Activated CD4-positive, alpha-beta memory T cell treated with anti-CD3 and anti-CD28 coated beads for 36 hours (primary cell): ENCODE measurements at regions not wholly inside any gene's neighbourhood (a gene's known extent, or its start where the extent isn't known, plus 50 kb on each side); places are given as distances from the start of the nearest gene placed in this dataset.

Source experiments
- CTCF ChIA-PET: fragments of 350-600 bp; sonication (Branson Sonifier 250); formaldehyde crosslinking; loops from one replicate; lab custom pipeline; 2021; ENCODE audit warnings: antibody characterized with exemption, inconsistent platforms; lab: Charles Lee
- POLR2A ChIA-PET: fragments of 350-600 bp; sonication (Branson Sonifier 250); formaldehyde crosslinking; loops from one replicate; lab custom pipeline; 2021; ENCODE audit warnings: antibody characterized with exemption; lab: Charles Lee
- DNase-seq: peaks from one replicate; pipeline ENCODE4 v3.0.0-alpha.2; 2020
- H3K27ac Mint-ChIP-seq: one replicate; pipeline ENCODE4 v1.8.0; 2021; ENCODE audit warnings: mixed read lengths
- H3K27me3 Mint-ChIP-seq: one replicate; pipeline ENCODE4 v1.8.0; 2021; ENCODE audit warnings: mixed read lengths
- H3K36me3 Mint-ChIP-seq: one replicate; pipeline ENCODE4 v1.8.0; 2021; ENCODE audit warnings: mixed read lengths
- H3K4me1 Mint-ChIP-seq: one replicate; pipeline ENCODE4 v1.8.0; 2021; ENCODE audit warnings: low read depth, mixed read lengths
- H3K4me3 Mint-ChIP-seq: one replicate; pipeline ENCODE4 v1.8.0; 2021; ENCODE audit warnings: mild to moderate bottlenecking, mixed read lengths
- H3K9me3 Mint-ChIP-seq: one replicate; pipeline ENCODE4 v1.8.0; 2021; ENCODE audit warnings: mixed read lengths
- intact Hi-C: fragments of 100-400 bp; cut with micrococcal nuclease; formaldehyde crosslinking; loops from one replicate; pipeline ENCODE4 v1.15.1; 2023

GRCh38 chr12:53842686-53843085 is 90.9 kb upstream of the CISTR start:
- ChIA-PET CTCF (no interaction called here), POLR2A (no interaction called here)
- Mint-ChIP-seq H3K9me3 (no peaks in the 10 kb centered on the region), H3K4me3 (no peak overlapping the region), H3K4me1 (no peaks in the 10 kb centered on the region), H3K36me3 (no peaks in the 10 kb centered on the region), H3K27ac (no peak overlapping the region), H3K27me3 (peaks cover 49% of the 10 kb centered on the region)
- no peak for DNase-seq
- intact Hi-C loops: no loop called here

- no peaks in the 10 kb centered on the region for H3K36me3 Mint-ChIP-seq
- intact Hi-C loops: no loop called here
- ChIA-PET CTCF (no interaction called here), POLR2A (no interaction called here)
- H3K4me3 Mint-ChIP-seq: no peak overlapping the region
- no peak for DNase-seq
- H3K9me3 Mint-ChIP-seq: no peaks in the 10 kb centered on the region
- peaks cover 51% of the 10 kb centered on the region for H3K27me3 Mint-ChIP-seq
- no peak overlapping the region for H3K27ac Mint-ChIP-seq
- H3K4me1 Mint-ChIP-seq: no peaks in the 10 kb centered on the region
Observed at GRCh38 chr12:53843545-53843944, 91.8 kb upstream of the CISTR start.

GRCh38 chr12:53844994-53845844 is 93.4 kb upstream of the HOXC13 start:
- intact Hi-C loops: no loop called here
- CTCF ChIA-PET: no interaction called here
- no peak for DNase-seq
- Mint-ChIP-seq H3K27ac (no peak overlapping the region), H3K36me3 (no peaks in the 10 kb centered on the region), H3K4me3 (no peak overlapping the region), H3K4me1 (no peaks in the 10 kb centered on the region), H3K9me3 (no peaks in the 10 kb centered on the region), H3K27me3 (peaks cover 50% of the 10 kb centered on the region)
- POLR2A ChIA-PET: no interaction called here

GRCh38 chr12:53845932-53846331 is 92.7 kb upstream of the HOXC13 start:
- POLR2A ChIA-PET: no interaction called here
- Mint-ChIP-seq H3K4me1 (no peaks in the 10 kb centered on the region), H3K27me3 (peaks cover 46% of the 10 kb centered on the region), H3K4me3 (no peak overlapping the region), H3K9me3 (no peaks in the 10 kb centered on the region), H3K27ac (no peak overlapping the region), H3K36me3 (no peaks in the 10 kb centered on the region)
- no peak for DNase-seq
- intact Hi-C loops: no loop called here
- CTCF ChIA-PET: no interaction called here

GRCh38 chr12:53849113-53849512 is 89.5 kb upstream of the HOXC13 start:
- DNase-seq: no peak
- intact Hi-C loops: no loop called here
- Mint-ChIP-seq H3K4me3 (no peak overlapping the region), H3K27ac (no peak overlapping the region), H3K27me3 (peaks cover 32% of the 10 kb centered on the region), H3K9me3 (no peaks in the 10 kb centered on the region), H3K4me1 (no peaks in the 10 kb centered on the region), H3K36me3 (no peaks in the 10 kb centered on the region)
- POLR2A ChIA-PET: no interaction called here
- CTCF ChIA-PET: no interaction called here

- H3K36me3 Mint-ChIP-seq: no peaks in the 10 kb centered on the region
- H3K27ac Mint-ChIP-seq: no peak overlapping the region
- no peaks in the 10 kb centered on the region for H3K9me3 Mint-ChIP-seq
- ChIA-PET POLR2A (no interaction called here), CTCF (no interaction called here)
- no peak for DNase-seq
- intact Hi-C loops: no loop called here
- no peaks in the 10 kb centered on the region for H3K4me1 Mint-ChIP-seq
- peaks cover 33% of the 10 kb centered on the region for H3K27me3 Mint-ChIP-seq
- H3K4me3 Mint-ChIP-seq: no peak overlapping the region
Observed at GRCh38 chr12:53849656-53850055, 89.0 kb upstream of the HOXC13 start.

GRCh38 chr12:53852061-53852460 is 86.6 kb upstream of the HOXC13 start:
- intact Hi-C loops: no loop called here
- POLR2A ChIA-PET: no interaction called here

GRCh38 chr12:53852992-53853391 is 85.6 kb upstream of the HOXC13 start:
- no peaks in the 10 kb centered on the region for H3K36me3 Mint-ChIP-seq

More at GRCh38 chr12:53852061-53852460, 86.6 kb upstream of the HOXC13 start:
- H3K4me3 Mint-ChIP-seq: no peak overlapping the region
- H3K36me3 Mint-ChIP-seq: no peaks in the 10 kb centered on the region
- H3K9me3 Mint-ChIP-seq: no peaks in the 10 kb centered on the region
- DNase-seq: no peak
- no peak overlapping the region for H3K27ac Mint-ChIP-seq
- H3K4me1 Mint-ChIP-seq: no peaks in the 10 kb centered on the region
- CTCF ChIA-PET: interaction anchor here (0.7 kb wide), 1 partner anchor 108 kb away, joined by 3 read pairs; no protein-coding TSS in a partner anchor
- peaks cover 29% of the 10 kb centered on the region for H3K27me3 Mint-ChIP-seq

GRCh38 chr12:53854701-53855316 is 83.8 kb upstream of the HOXC13 start:
- H3K27me3 Mint-ChIP-seq: peaks cover 18% of the 10 kb centered on the region
- no peaks in the 10 kb centered on the region for H3K9me3 Mint-ChIP-seq
- CTCF ChIA-PET: no interaction called here

More at GRCh38 chr12:53852992-53853391, 85.6 kb upstream of the HOXC13 start:
- ChIA-PET POLR2A (interaction anchor here (0.6 kb wide), 1 partner anchor 806 kb away, joined by 3 read pairs; no protein-coding TSS in a partner anchor), CTCF (no interaction called here)
- no peak overlapping the region for H3K4me3 Mint-ChIP-seq
- H3K27ac Mint-ChIP-seq: no peak overlapping the region
- no peaks in the 10 kb centered on the region for H3K4me1 Mint-ChIP-seq
- H3K9me3 Mint-ChIP-seq: no peaks in the 10 kb centered on the region
- H3K27me3 Mint-ChIP-seq: peaks cover 26% of the 10 kb centered on the region
- intact Hi-C loops: no loop called here
- DNase-seq: no peak

GRCh38 chr12:53856132-53856531 is 82.5 kb upstream of the HOXC13 start:
- peaks cover 18% of the 10 kb centered on the region for H3K27me3 Mint-ChIP-seq
- no peak overlapping the region for H3K4me3 Mint-ChIP-seq
- ChIA-PET POLR2A (no interaction called here), CTCF (no interaction called here)
- DNase-seq: no peak
- H3K9me3 Mint-ChIP-seq: no peaks in the 10 kb centered on the region
- H3K36me3 Mint-ChIP-seq: no peaks in the 10 kb centered on the region
- H3K4me1 Mint-ChIP-seq: no peaks in the 10 kb centered on the region
- intact Hi-C loops: no loop called here
- H3K27ac Mint-ChIP-seq: no peak overlapping the region

More at GRCh38 chr12:53854701-53855316, 83.8 kb upstream of the HOXC13 start:
- no peak overlapping the region for H3K4me3 Mint-ChIP-seq
- no peaks in the 10 kb centered on the region for H3K4me1 Mint-ChIP-seq
- H3K27ac Mint-ChIP-seq: no peak overlapping the region
- H3K36me3 Mint-ChIP-seq: no peaks in the 10 kb centered on the region
- DNase-seq: no peak
- intact Hi-C loops: no loop called here
- POLR2A ChIA-PET: no interaction called here

- intact Hi-C loops: no loop called here
- Mint-ChIP-seq H3K9me3 (no peaks in the 10 kb centered on the region), H3K4me3 (no peak overlapping the region), H3K27ac (no peak overlapping the region), H3K36me3 (no peaks in the 10 kb centered on the region), H3K4me1 (no peaks in the 10 kb centered on the region), H3K27me3 (peaks cover 20% of the 10 kb centered on the region)
- ChIA-PET POLR2A (no interaction called here), CTCF (no interaction called here)
- no peak for DNase-seq
Observed at GRCh38 chr12:53857666-53858065, 81.0 kb upstream of the HOXC13 start.

- DNase-seq: no peak
- ChIA-PET CTCF (interaction anchor here (1.0 to 1.1 kb wide), 2 partner anchors 22 to 39 kb away, joined by 3 read pairs; no protein-coding TSS in a partner anchor), POLR2A (no interaction called here)
- no peaks in the 10 kb centered on the region for H3K9me3 Mint-ChIP-seq
- intact Hi-C loops: no loop called here
- H3K36me3 Mint-ChIP-seq: no peaks in the 10 kb centered on the region
- H3K27me3 Mint-ChIP-seq: peaks cover 9% of the 10 kb centered on the region
- no peak overlapping the region for H3K4me3 Mint-ChIP-seq
- no peaks in the 10 kb centered on the region for H3K4me1 Mint-ChIP-seq
- no peak overlapping the region for H3K27ac Mint-ChIP-seq
Observed at GRCh38 chr12:53860426-53861345, 77.9 kb upstream of the HOXC13 start.
